ENCODE measurements at regions not wholly inside any gene's neighbourhood (a gene's known extent, or its start where the extent isn't known, plus 50 kb on each side); places are given as distances from the start of the nearest gene placed in this dataset.
"Not testable (repeated sequence)": the region's sequence is repeated elsewhere in the genome, so short reads cannot be mapped to it uniquely, and the experiment has no call there.

- DNase-seq = peak; percentile 50
Measured at GRCh38 chr14:106318700-106319099, 792.3 kb downstream of the TMEM121 start.

GRCh38 chr14:106323970-106324369 lies 797.6 kb downstream of the TMEM121 start:
- peak; percentile 42 for DNase-seq

- no peak for DNase-seq
Measured at GRCh38 chr14:106327234-106327633, 800.9 kb downstream of the TMEM121 start.

GRCh38 chr14:106327702-106328353 lies 801.4 kb downstream of the TMEM121 start:
- not testable (repeated sequence) for DNase-seq

- not testable (repeated sequence) for DNase-seq
Measured at GRCh38 chr14:106329243-106329642, 802.9 kb downstream of the TMEM121 start.

GRCh38 chr14:106329987-106330774 lies 803.8 kb downstream of the TMEM121 start:
- not testable (repeated sequence) for DNase-seq

GRCh38 chr14:106334428-106335109 lies 808.2 kb downstream of the TMEM121 start:
- peak; percentile 84 for DNase-seq

GRCh38 chr14:106335110-106335429 lies 808.7 kb downstream of the TMEM121 start:
- DNase-seq = not testable (repeated sequence)

- not testable (repeated sequence) for DNase-seq
Measured at GRCh38 chr14:106338775-106339174, 812.4 kb downstream of the TMEM121 start.

- DNase-seq = not testable (repeated sequence)
Measured at GRCh38 chr14:106340658-106341057, 814.3 kb downstream of the TMEM121 start.

- not testable (repeated sequence) for DNase-seq
Measured at GRCh38 chr14:106341161-106341560, 814.8 kb downstream of the TMEM121 start.

- no peak for DNase-seq
Measured at GRCh38 chr14:106343626-106344025, 817.2 kb downstream of the TMEM121 start.

GRCh38 chr14:106344065-106344614 lies 817.8 kb downstream of the TMEM121 start:
- not testable (repeated sequence) for DNase-seq

- DNase-seq = not testable (repeated sequence)
Measured at GRCh38 chr14:106344791-106345479, 818.6 kb downstream of the TMEM121 start.

- no peak for DNase-seq
Measured at GRCh38 chr14:106346084-106346483, 819.7 kb downstream of the TMEM121 start.

- no peak for DNase-seq
Measured at GRCh38 chr14:106346534-106347290, 820.3 kb downstream of the TMEM121 start.

GRCh38 chr14:106347291-106347778 lies 821.0 kb downstream of the TMEM121 start:
- DNase-seq = no peak

GRCh38 chr14:106347890-106348755 lies 821.7 kb downstream of the TMEM121 start:
- no peak for DNase-seq

GRCh38 chr14:106348873-106349540 lies 822.6 kb downstream of the TMEM121 start:
- peak; percentile 55 for DNase-seq
